ENCODE measurements at regions not wholly inside any gene's neighbourhood (a gene's known extent, or its start where the extent isn't known, plus 50 kb on each side); places are given as distances from the start of the nearest gene placed in this dataset.

DNA sequence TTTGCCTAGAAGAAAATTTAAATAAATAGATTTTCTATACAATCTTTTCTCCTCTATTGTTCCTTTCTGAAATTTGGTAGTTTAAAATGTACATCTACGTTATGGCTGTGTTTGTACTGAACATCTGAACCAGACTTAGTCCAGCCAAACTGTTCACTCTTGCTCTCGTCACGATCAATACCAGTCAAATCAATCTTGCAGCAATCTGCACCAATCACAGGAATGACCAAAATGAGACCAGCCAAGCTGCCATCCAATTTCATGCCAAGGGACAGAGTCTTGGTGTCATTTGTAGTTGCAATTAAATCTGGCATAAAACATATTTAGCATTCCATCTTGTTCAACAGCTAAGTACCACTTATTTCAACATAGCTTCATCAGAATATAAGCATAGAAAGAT, 156.6 kb downstream of the IRS2 start:
- no peak overlapping the region for H2AFZ ChIP-seq (ENCODE audit: low read depth, low read length, poor library complexity, severe bottlenecking)
- H3K27ac ChIP-seq (ENCODE audit: low read depth, low read length): no peak overlapping the region
- no peak for DNase-seq (ENCODE audit: low read depth, low spot score)
- no peak overlapping the region for H3K4me2 ChIP-seq (ENCODE audit: low read length)
- no peaks in the 10 kb centered on the region for H3K27me3 ChIP-seq (ENCODE audit: insufficient read depth, low read length)
- no TSS peak for BruUV-seq (replicated peaks)
- no peak overlapping the region for H3K4me3 ChIP-seq (replicated peaks in 1 of 2; ENCODE audit: low read depth in 1 of 2, low read length in 2 of 2)
- H3K79me2 ChIP-seq (ENCODE audit: insufficient read depth, low read length): no peaks in the 10 kb centered on the region
- no peak for TF ChIP-seq JUND (IDR thresholded peaks at IDR 0.05)
- ChIA-PET POLR2A (no interaction called here), CTCF (no interaction called here), RAD21 (ENCODE audit: low non-redundant PET in 1 of 2, low total read pairs in 2 of 2, uncharacterized antibody in 2 of 2, unreplicated experiment in 2 of 2) (no interaction called here)
- H3K36me3 ChIP-seq (ENCODE audit: control insufficient read depth in 1 of 2, insufficient read depth in 2 of 2, low read length in 2 of 2): no peaks in the 10 kb centered on the region
- intact Hi-C loops (cut with micrococcal nuclease): no loop called here
- ATAC-seq: no peak
- H3K9ac ChIP-seq (ENCODE audit: low read length): no peak overlapping the region
- no peaks in the 10 kb centered on the region for H3K9me2 ChIP-seq (ENCODE audit: insufficient read depth)
- no peaks in the 10 kb centered on the region for H3K9me3 ChIP-seq (ENCODE audit: control insufficient read depth in 1 of 2, insufficient read depth in 1 of 2, low read depth in 1 of 2, low read length in 2 of 2)
- no peaks in the 10 kb centered on the region for H4K20me1 ChIP-seq (ENCODE audit: insufficient read depth)
- no peaks in the 10 kb centered on the region for H3K4me1 ChIP-seq (ENCODE audit: control insufficient read depth in 1 of 2, insufficient read depth in 2 of 2, low read length in 2 of 2)

DNA sequence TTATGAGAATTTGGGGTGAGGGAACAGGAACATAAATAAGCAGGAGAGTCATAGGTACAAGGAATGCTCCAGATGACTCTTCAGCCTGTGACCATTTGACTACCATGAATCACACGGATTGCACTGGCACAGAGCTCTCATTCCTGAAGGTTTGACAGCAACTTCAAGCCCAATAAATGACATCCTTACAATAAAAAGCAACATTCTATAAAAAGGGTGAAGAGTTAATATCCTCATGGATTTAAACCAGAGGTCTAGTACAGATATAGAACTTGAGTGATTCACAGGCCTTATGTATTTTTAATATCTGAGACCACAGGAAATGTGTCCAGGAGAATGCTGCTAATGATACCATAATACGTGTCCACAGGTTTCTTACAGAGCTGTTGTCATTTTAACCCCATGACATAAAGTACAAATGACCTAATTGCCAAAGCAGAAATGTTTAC, 158.1 kb downstream of the IRS2 start:
- no peaks in the 10 kb centered on the region for H4K20me1 ChIP-seq (ENCODE audit: insufficient read depth)
- H3K9me2 ChIP-seq (ENCODE audit: insufficient read depth): no peaks in the 10 kb centered on the region
- BruUV-seq (replicated peaks): no TSS peak
- ChIA-PET POLR2A (no interaction called here), RAD21 (ENCODE audit: low non-redundant PET in 1 of 2, low total read pairs in 2 of 2, uncharacterized antibody in 2 of 2, unreplicated experiment in 2 of 2) (no interaction called here), CTCF (no interaction called here)
- H3K4me2 ChIP-seq (ENCODE audit: low read length): no peak overlapping the region
- no peak overlapping the region for H2AFZ ChIP-seq (ENCODE audit: low read depth, low read length, poor library complexity, severe bottlenecking)
- no peaks in the 10 kb centered on the region for H3K79me2 ChIP-seq (ENCODE audit: insufficient read depth, low read length)
- DNase-seq (ENCODE audit: low read depth, low spot score): no peak
- TF ChIP-seq SP1 (IDR thresholded peaks at IDR 0.05; ENCODE audit: low read depth): no peak
- H3K4me3 ChIP-seq (replicated peaks in 1 of 2; ENCODE audit: low read depth in 1 of 2, low read length in 2 of 2): no peak overlapping the region
- H3K36me3 ChIP-seq (ENCODE audit: control insufficient read depth in 1 of 2, insufficient read depth in 2 of 2, low read length in 2 of 2): no peaks in the 10 kb centered on the region
- intact Hi-C loops (cut with micrococcal nuclease): no loop called here
- no peak overlapping the region for H3K27ac ChIP-seq (ENCODE audit: low read depth, low read length)
- H3K9me3 ChIP-seq (ENCODE audit: control insufficient read depth in 1 of 2, insufficient read depth in 1 of 2, low read depth in 1 of 2, low read length in 2 of 2): no peaks in the 10 kb centered on the region
- H3K9ac ChIP-seq (ENCODE audit: low read length): no peak overlapping the region
- no peaks in the 10 kb centered on the region for H3K4me1 ChIP-seq (ENCODE audit: control insufficient read depth in 1 of 2, insufficient read depth in 2 of 2, low read length in 2 of 2)
- no peaks in the 10 kb centered on the region for H3K27me3 ChIP-seq (ENCODE audit: insufficient read depth, low read length)
- ATAC-seq: no peak

- H3K36me3 ChIP-seq (ENCODE audit: control insufficient read depth in 1 of 2, insufficient read depth in 2 of 2, low read length in 2 of 2): no peaks in the 10 kb centered on the region
- H3K9me2 ChIP-seq (ENCODE audit: insufficient read depth): no peaks in the 10 kb centered on the region
- H2AFZ ChIP-seq (ENCODE audit: low read depth, low read length, poor library complexity, severe bottlenecking): no peak overlapping the region
- BruUV-seq (replicated peaks): no TSS peak
- H3K9me3 ChIP-seq (ENCODE audit: control insufficient read depth in 1 of 2, insufficient read depth in 1 of 2, low read depth in 1 of 2, low read length in 2 of 2): no peaks in the 10 kb centered on the region
- no peaks in the 10 kb centered on the region for H3K4me1 ChIP-seq (ENCODE audit: control insufficient read depth in 1 of 2, insufficient read depth in 2 of 2, low read length in 2 of 2)
- POLR2A ChIA-PET: no interaction called here
- H3K79me2 ChIP-seq (ENCODE audit: insufficient read depth, low read length): no peaks in the 10 kb centered on the region
- no peak overlapping the region for H3K4me2 ChIP-seq (ENCODE audit: low read length)
- CTCF ChIA-PET: no interaction called here
- no peak overlapping the region for H3K4me3 ChIP-seq (replicated peaks in 1 of 2; ENCODE audit: low read depth in 1 of 2, low read length in 2 of 2)
- H3K9ac ChIP-seq (ENCODE audit: low read length): no peak overlapping the region
- ATAC-seq: no peak
- intact Hi-C loops (cut with micrococcal nuclease): no loop called here
- H3K27me3 ChIP-seq (ENCODE audit: insufficient read depth, low read length): no peaks in the 10 kb centered on the region
- RAD21 ChIA-PET (ENCODE audit: low non-redundant PET in 1 of 2, low total read pairs in 2 of 2, uncharacterized antibody in 2 of 2, unreplicated experiment in 2 of 2): no interaction called here
- H3K27ac ChIP-seq (ENCODE audit: low read depth, low read length): no peak overlapping the region
- H4K20me1 ChIP-seq (ENCODE audit: insufficient read depth): no peaks in the 10 kb centered on the region
- TF ChIP-seq ZNF274 (IDR thresholded peaks at IDR 0.05; ENCODE audit: low read depth, low read length): no peak
- TF ChIP-seq, protein P1, sequence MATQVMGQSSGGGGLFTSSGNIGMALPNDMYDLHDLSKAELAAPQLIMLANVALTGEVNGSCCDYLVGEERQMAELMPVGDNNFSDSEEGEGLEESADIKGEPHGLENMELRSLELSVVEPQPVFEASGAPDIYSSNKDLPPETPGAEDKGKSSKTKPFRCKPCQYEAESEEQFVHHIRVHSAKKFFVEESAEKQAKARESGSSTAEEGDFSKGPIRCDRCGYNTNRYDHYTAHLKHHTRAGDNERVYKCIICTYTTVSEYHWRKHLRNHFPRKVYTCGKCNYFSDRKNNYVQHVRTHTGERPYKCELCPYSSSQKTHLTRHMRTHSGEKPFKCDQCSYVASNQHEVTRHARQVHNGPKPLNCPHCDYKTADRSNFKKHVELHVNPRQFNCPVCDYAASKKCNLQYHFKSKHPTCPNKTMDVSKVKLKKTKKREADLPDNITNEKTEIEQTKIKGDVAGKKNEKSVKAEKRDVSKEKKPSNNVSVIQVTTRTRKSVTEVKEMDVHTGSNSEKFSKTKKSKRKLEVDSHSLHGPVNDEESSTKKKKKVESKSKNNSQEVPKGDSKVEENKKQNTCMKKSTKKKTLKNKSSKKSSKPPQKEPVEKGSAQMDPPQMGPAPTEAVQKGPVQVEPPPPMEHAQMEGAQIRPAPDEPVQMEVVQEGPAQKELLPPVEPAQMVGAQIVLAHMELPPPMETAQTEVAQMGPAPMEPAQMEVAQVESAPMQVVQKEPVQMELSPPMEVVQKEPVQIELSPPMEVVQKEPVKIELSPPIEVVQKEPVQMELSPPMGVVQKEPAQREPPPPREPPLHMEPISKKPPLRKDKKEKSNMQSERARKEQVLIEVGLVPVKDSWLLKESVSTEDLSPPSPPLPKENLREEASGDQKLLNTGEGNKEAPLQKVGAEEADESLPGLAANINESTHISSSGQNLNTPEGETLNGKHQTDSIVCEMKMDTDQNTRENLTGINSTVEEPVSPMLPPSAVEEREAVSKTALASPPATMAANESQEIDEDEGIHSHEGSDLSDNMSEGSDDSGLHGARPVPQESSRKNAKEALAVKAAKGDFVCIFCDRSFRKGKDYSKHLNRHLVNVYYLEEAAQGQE (IDR thresholded peaks at IDR 0.05; ENCODE audit: low read depth): no peak
- no peak for DNase-seq (ENCODE audit: low read depth, low spot score)
Observed at GRCh38 chr13:109627649-109628048, 158.7 kb downstream of the IRS2 start.

Measured in HCT116 (cell line).